Vagina (tissue), 2 donors: ENCODE measurements at regions not wholly inside any gene's neighbourhood (a gene's known extent, or its start where the extent isn't known, plus 50 kb on each side); places are given as distances from the start of the nearest gene placed in this dataset.

Experiments
- DNase-seq, 2 donors: peaks; one replicate each; pipeline ENCODE4 v3.0.0-alpha.2; 2017; ENCODE audit errors: extremely low spot score in 2 of 2
- H3K27ac ChIP-seq: fragments of 200-600 bp; sonication (generic); one replicate; pipeline ENCODE4 v1.5.1; 2019
- H3K27me3 ChIP-seq: fragments of 200-600 bp; sonication (generic); one replicate; pipeline ENCODE4 v1.5.1; 2019
- H3K36me3 ChIP-seq, 2 donors: fragments of 200-600 bp; sonication (generic); one replicate each; pipeline ENCODE4 v1.5.1; 2017 to 2019
- H3K4me1 ChIP-seq: fragments of 200-600 bp; sonication (generic); one replicate; pipeline ENCODE4 v1.5.1; 2019
- H3K4me3 ChIP-seq, 2 donors: fragments of 200-600 bp; sonication (generic); 1 replicate in 1 of 2; 2 replicates in 1 of 2; pipeline ENCODE4 v1.5.1; 2016 to 2019
- H3K9me3 ChIP-seq: fragments of 200-600 bp; sonication (generic); one replicate; pipeline ENCODE4 v1.5.1; 2019
- POLR2A ChIP-seq, 2 donors: fragments of 450-650 bp; IDR thresholded peaks; one replicate each; pipeline ENCODE4 v1.6.1; 2017; ENCODE audit warnings: antibody characterized with exemption in 2 of 2, mild to moderate bottlenecking in 2 of 2, moderate library complexity in 2 of 2
- POLR2AphosphoS5 ChIP-seq, 2 donors: sonication (generic); formaldehyde crosslinking; IDR thresholded peaks; one replicate each; pipeline ENCODE4 v1.9.0; 2017; ENCODE audit warnings: antibody characterized with exemption in 2 of 2, mild to moderate bottlenecking in 2 of 2, low read depth in 1 of 2; ENCODE audit not compliant: insufficient read depth in 1 of 2
- intact Hi-C: fragments of 100-400 bp; cut with DNase I; formaldehyde crosslinking; loops from one replicate; pipeline ENCODE4 v1.15.1; 2023
- TF ChIP-seq, protein P1 (sequence below), 3 experiments: fragments of 450-650 bp in 2 of 3; fragments of 200-600 bp in 1 of 3; sonication (generic) in 1 of 3; IDR thresholded peaks; one replicate each; pipeline ENCODE4 v1.5.1; 2017 to 2019; ENCODE audit warnings: antibody characterized with exemption in 3 of 3, mild to moderate bottlenecking in 2 of 3, moderate library complexity in 2 of 3

DNA sequence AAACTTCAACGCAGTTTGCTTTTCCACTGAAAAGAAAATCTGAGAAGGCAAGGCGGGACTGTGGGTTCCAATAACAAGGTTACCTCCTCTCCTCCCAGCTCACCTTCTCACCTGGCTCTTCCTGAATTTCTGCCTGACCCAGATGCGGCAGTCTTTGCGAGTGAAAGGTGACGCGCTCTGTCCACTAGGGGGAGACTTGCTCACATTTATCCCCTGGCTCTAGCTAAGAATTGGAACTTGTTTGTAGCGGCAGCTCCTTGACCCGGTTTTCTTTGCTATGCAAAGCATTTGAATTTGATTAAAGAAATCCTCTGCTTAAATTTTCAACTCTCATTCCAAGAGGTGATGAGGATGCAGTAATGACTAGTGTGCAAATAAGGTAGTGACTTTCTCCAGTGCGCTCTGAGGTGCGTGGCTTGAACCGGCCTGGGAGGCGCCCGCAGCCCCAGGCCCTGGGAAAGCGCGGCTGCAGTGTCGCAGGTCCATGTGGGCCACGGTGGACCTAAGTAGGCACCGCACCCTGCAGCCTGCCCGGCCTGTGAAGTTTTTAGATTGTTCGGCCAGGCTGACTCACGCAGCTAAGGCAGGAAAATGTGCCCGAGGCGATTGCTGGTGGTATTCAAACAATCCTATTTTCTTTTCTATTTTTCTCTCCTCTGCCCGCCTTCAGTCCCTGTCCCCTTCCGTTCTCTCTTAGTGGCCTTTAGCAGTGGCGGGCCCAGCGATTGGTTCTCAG, 336.9 kb upstream of the NPSR1 start:
- intact Hi-C loops = no loop called here
- Histone ChIP-seq H3K4me3 (no peak overlapping the region), H3K9me3 (no peaks in the 10 kb centered on the region), H3K36me3 (no peaks in the 10 kb centered on the region), H3K27me3 (no peaks in the 10 kb centered on the region), H3K4me1 (peaks cover 8% of the 10 kb centered on the region), H3K27ac (no peak overlapping the region)
- TF ChIP-seq, protein P1, sequence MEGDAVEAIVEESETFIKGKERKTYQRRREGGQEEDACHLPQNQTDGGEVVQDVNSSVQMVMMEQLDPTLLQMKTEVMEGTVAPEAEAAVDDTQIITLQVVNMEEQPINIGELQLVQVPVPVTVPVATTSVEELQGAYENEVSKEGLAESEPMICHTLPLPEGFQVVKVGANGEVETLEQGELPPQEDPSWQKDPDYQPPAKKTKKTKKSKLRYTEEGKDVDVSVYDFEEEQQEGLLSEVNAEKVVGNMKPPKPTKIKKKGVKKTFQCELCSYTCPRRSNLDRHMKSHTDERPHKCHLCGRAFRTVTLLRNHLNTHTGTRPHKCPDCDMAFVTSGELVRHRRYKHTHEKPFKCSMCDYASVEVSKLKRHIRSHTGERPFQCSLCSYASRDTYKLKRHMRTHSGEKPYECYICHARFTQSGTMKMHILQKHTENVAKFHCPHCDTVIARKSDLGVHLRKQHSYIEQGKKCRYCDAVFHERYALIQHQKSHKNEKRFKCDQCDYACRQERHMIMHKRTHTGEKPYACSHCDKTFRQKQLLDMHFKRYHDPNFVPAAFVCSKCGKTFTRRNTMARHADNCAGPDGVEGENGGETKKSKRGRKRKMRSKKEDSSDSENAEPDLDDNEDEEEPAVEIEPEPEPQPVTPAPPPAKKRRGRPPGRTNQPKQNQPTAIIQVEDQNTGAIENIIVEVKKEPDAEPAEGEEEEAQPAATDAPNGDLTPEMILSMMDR (IDR thresholded peaks at IDR 0.05) = peak in 2 of 3 experiments; percentile 51 to 76
- TF ChIP-seq POLR2A (IDR thresholded peaks at IDR 0.05) = no peak
- peak in 1 of 2 donors; percentile 38 for TF ChIP-seq POLR2AphosphoS5 (IDR thresholded peaks at IDR 0.05; ENCODE audit: insufficient read depth in 1 of 2, low read depth in 1 of 2)
- DNase-seq = no peak

- intact Hi-C loops = no loop called here
- Histone ChIP-seq H3K27me3 (no peaks in the 10 kb centered on the region), H3K36me3 (no peaks in the 10 kb centered on the region), H3K4me1 (peaks cover 8% of the 10 kb centered on the region), H3K9me3 (no peaks in the 10 kb centered on the region), H3K4me3 (no peak overlapping the region), H3K27ac (no peak overlapping the region)
- DNase-seq = no peak
- TF ChIP-seq POLR2A (IDR thresholded peaks at IDR 0.05) = no peak
- TF ChIP-seq, protein P1 (IDR thresholded peaks at IDR 0.05) = no peak
These were observed 335.2 kb upstream of the NPSR1 start for GRCh38 chr7:34322841-34323240.

DNA sequence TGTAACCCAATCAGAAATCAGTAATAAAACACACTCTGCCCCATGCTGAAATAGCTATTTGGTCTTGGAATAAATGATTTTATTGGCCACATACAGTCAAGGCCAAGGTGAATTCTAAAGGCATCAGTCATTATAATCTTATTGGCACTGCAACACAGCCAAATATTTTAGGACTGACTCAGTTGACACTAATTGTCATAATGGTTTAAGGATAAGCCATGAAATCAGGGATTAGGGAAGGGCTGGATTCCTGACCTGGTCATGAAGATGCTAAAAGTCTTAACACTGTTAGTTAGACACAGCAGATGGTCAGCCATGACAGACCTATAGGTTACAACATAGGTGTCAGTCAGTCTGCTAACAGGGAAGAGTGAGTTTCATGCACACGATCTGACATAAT, 330.3 kb upstream of the NPSR1 start:
- no peaks in the 10 kb centered on the region for H3K27me3 ChIP-seq
- intact Hi-C loops = no loop called here
- H3K9me3 ChIP-seq = no peaks in the 10 kb centered on the region
- no peak overlapping the region for H3K27ac ChIP-seq
- TF ChIP-seq POLR2AphosphoS5 (IDR thresholded peaks at IDR 0.05; ENCODE audit: insufficient read depth in 1 of 2, low read depth in 1 of 2) = no peak
- TF ChIP-seq, protein P1 (IDR thresholded peaks at IDR 0.05) = no peak
- no peak for TF ChIP-seq POLR2A (IDR thresholded peaks at IDR 0.05)
- no peak overlapping the region for H3K4me3 ChIP-seq
- DNase-seq = no peak
- no peaks in the 10 kb centered on the region for H3K4me1 ChIP-seq
- H3K36me3 ChIP-seq = no peaks in the 10 kb centered on the region

DNA sequence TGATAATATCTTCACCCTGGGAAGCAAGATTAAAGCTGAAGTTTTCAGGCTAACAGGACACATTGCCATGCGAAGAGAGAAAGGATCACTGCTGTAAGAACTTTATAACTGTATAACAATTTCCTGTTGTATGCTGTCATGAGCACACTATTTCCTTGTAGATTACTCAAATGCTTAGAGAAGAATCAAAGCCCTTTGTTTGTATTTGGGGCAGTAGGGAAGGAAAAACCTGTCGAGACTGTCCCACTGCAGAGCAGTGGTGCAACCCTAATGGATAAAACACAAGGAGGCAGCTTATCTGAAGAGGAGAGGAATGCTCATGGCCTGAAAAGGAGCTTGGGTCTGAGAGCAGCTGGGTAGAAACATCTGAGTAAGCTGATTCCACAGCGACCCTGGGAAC, 327.7 kb upstream of the NPSR1 start:
- Histone ChIP-seq H3K27ac (no peak overlapping the region), H3K36me3 (no peaks in the 10 kb centered on the region), H3K27me3 (no peaks in the 10 kb centered on the region), H3K4me3 (no peak overlapping the region), H3K4me1 (no peaks in the 10 kb centered on the region), H3K9me3 (no peaks in the 10 kb centered on the region)
- DNase-seq = no peak
- TF ChIP-seq POLR2AphosphoS5 (IDR thresholded peaks at IDR 0.05; ENCODE audit: insufficient read depth in 1 of 2, low read depth in 1 of 2) (no peak), POLR2A (IDR thresholded peaks at IDR 0.05) (no peak)
- intact Hi-C loops = no loop called here

GRCh38 chr7:34331102-34331501, 326.9 kb upstream of the NPSR1 start:
- TF ChIP-seq POLR2A (IDR thresholded peaks at IDR 0.05) = no peak
- TF ChIP-seq, protein P1 (IDR thresholded peaks at IDR 0.05) = no peak
- no peak for TF ChIP-seq POLR2AphosphoS5 (IDR thresholded peaks at IDR 0.05; ENCODE audit: insufficient read depth in 1 of 2, low read depth in 1 of 2)
- H3K27me3 ChIP-seq = no peaks in the 10 kb centered on the region
- H3K4me1 ChIP-seq = no peaks in the 10 kb centered on the region
- no peaks in the 10 kb centered on the region for H3K9me3 ChIP-seq
- H3K27ac ChIP-seq = no peak overlapping the region
- intact Hi-C loops = no loop called here
- H3K4me3 ChIP-seq = no peak overlapping the region
- no peak for DNase-seq
- H3K36me3 ChIP-seq = no peaks in the 10 kb centered on the region
